GM18511 (cell line): ENCODE measurements at regions not wholly inside any gene's neighbourhood (a gene's known extent, or its start where the extent isn't known, plus 50 kb on each side); places are given as distances from the start of the nearest gene placed in this dataset.
A peak's percentile ranks its signal among the peaks of the same experiment; 100 is the strongest.
"Not testable (repeated sequence)": the region's sequence is repeated elsewhere in the genome, so short reads cannot be mapped to it uniquely, and the experiment has no call there.

Source experiments
- ATAC-seq: cut with Tn5 transposase; IDR thresholded peaks from one replicate; pipeline ENCODE4 v1.9.1; 2021; ENCODE audit warnings: mild to moderate bottlenecking, moderate library complexity; ENCODE audit not compliant: unreplicated experiment

- ATAC-seq, result no peak
These were observed 332.2 kb upstream of the SGCG start for GRCh38 chr13:22848539-22849052.

GRCh38 chr13:22855926-22856325 lies 324.9 kb upstream of the SGCG start:
- ATAC-seq, result no peak

- ATAC-seq, result not testable (repeated sequence)
These were observed 321.8 kb upstream of the SGCG start for GRCh38 chr13:22858980-22859379.

GRCh38 chr13:22859411-22859810 lies 321.4 kb upstream of the SGCG start:
- ATAC-seq, result not testable (repeated sequence)

GRCh38 chr13:22861958-22862466 lies 318.8 kb upstream of the SGCG start:
- ATAC-seq, result peak; percentile 50

- no peak for ATAC-seq
These were observed 318.3 kb upstream of the SGCG start for GRCh38 chr13:22862478-22862877.

GRCh38 chr13:22866221-22866620 lies 314.6 kb upstream of the SGCG start:
- no peak for ATAC-seq

GRCh38 chr13:22871231-22871630 lies 309.5 kb upstream of the SGCG start:
- no peak for ATAC-seq

- no peak for ATAC-seq
These were observed 305.9 kb upstream of the SGCG start for GRCh38 chr13:22874839-22875238.

- ATAC-seq, result no peak
These were observed 303.4 kb upstream of the SGCG start for GRCh38 chr13:22877421-22877820.

- ATAC-seq, result no peak
These were observed 299.7 kb upstream of the SGCG start for GRCh38 chr13:22880741-22881720.

- not testable (repeated sequence) for ATAC-seq
These were observed 298.8 kb upstream of the SGCG start for GRCh38 chr13:22881721-22882608.

- peak; percentile 86 for ATAC-seq
These were observed 297.4 kb upstream of the SGCG start for GRCh38 chr13:22883262-22883840.

GRCh38 chr13:22883956-22884355 lies 296.8 kb upstream of the SGCG start:
- no peak for ATAC-seq

- ATAC-seq, result not testable (repeated sequence)
These were observed 294.7 kb upstream of the SGCG start for GRCh38 chr13:22886061-22886460.

- ATAC-seq, result not testable (repeated sequence)
These were observed 291.4 kb upstream of the SGCG start for GRCh38 chr13:22889376-22889775.

- no peak for ATAC-seq
These were observed 287.6 kb upstream of the SGCG start for GRCh38 chr13:22893204-22893603.

- no peak for ATAC-seq
These were observed 287.0 kb upstream of the SGCG start for GRCh38 chr13:22893777-22894176.

GRCh38 chr13:22897571-22898314 lies 283.0 kb upstream of the SGCG start:
- no peak for ATAC-seq

GRCh38 chr13:22900416-22900951 lies 280.3 kb upstream of the SGCG start:
- not testable (repeated sequence) for ATAC-seq
